HepG2 (cell line): ENCODE measurements at regions not wholly inside any gene's neighbourhood (a gene's known extent, or its start where the extent isn't known, plus 50 kb on each side); places are given as distances from the start of the nearest gene placed in this dataset.
"Not testable (repeated sequence)": the region's sequence is repeated elsewhere in the genome, so short reads cannot be mapped to it uniquely, and the experiment has no call there.

Experiments used
- CCAR2 ChIP-seq: fragments of 200-400 bp; formaldehyde crosslinking; optimal IDR thresholded peaks from 2 replicates; pipeline ENCODE3; 2018; ENCODE audit warnings: low read depth, mild to moderate bottlenecking, low read length, moderate library complexity
- CTCF ChIP-seq: sonication (generic); formaldehyde crosslinking; IDR thresholded peaks from 2 replicates; pipeline ENCODE4 v1.5.0; 2020; ENCODE audit warnings: mild to moderate bottlenecking, missing genetic modification reagents, moderate library complexity
- EP300 ChIP-seq, 3 experiments: sonication (generic) in 1 of 3; formaldehyde crosslinking in 1 of 3; IDR thresholded peaks; 2 replicates each; pipeline versions ENCODE4 v1.5.1 to v1.6.1; 2011 to 2020; ENCODE audit warnings: low read depth in 2 of 3, low read length in 2 of 3, borderline replicate concordance in 1 of 3, improper control_type of control experiment in 1 of 3, mild to moderate bottlenecking in 1 of 3, missing genetic modification reagents in 1 of 3, moderate library complexity in 1 of 3
- HNRNPK ChIP-seq: fragments of 200-400 bp; formaldehyde crosslinking; IDR thresholded peaks from 2 replicates; pipeline ENCODE4 v1.6.1; 2018; ENCODE audit warnings: low read length, low read depth, moderate library complexity, mild to moderate bottlenecking; ENCODE audit not compliant: poor library complexity, severe bottlenecking
- LRRFIP1 ChIP-seq: sonication (generic); formaldehyde crosslinking; conservative IDR thresholded peaks from 2 replicates; pipeline ENCODE4 v1.4.0; 2020; ENCODE audit warnings: missing genetic modification reagents
- MLXIP ChIP-seq: sonication (generic); formaldehyde crosslinking; IDR thresholded peaks from 2 replicates; pipeline ENCODE4 v1.9.0; 2021; ENCODE audit warnings: missing genetic modification reagents, borderline replicate concordance
- ZNF276 ChIP-seq: sonication (generic); formaldehyde crosslinking; IDR thresholded peaks from 2 replicates; pipeline ENCODE4 v1.4.0; 2020; ENCODE audit warnings: mild to moderate bottlenecking, low read depth, missing genetic modification reagents
- ZNF317 ChIP-seq: sonication (generic); formaldehyde crosslinking; IDR thresholded peaks from 2 replicates; pipeline ENCODE4 v1.5.0; 2020; ENCODE audit warnings: mild to moderate bottlenecking, missing genetic modification reagents
- ZNF607 ChIP-seq: sonication (generic); formaldehyde crosslinking; IDR thresholded peaks from 2 replicates; pipeline ENCODE4 v1.5.1; 2020; ENCODE audit warnings: missing genetic modification reagents, mild to moderate bottlenecking, borderline replicate concordance
- ZNF629 ChIP-seq: sonication (generic); formaldehyde crosslinking; conservative IDR thresholded peaks from 2 replicates; pipeline ENCODE4 v1.5.0; 2020; ENCODE audit warnings: missing genetic modification reagents
- ZNF780A ChIP-seq: sonication (generic); formaldehyde crosslinking; IDR thresholded peaks from 2 replicates; pipeline ENCODE4 v1.8.0; 2022; ENCODE audit warnings: mild to moderate bottlenecking, missing genetic modification reagents, moderate library complexity

- not testable (repeated sequence) for TF ChIP-seq CCAR2; ZNF276 (CRISPR knock-in tag); CTCF (CRISPR knock-in tag); ZNF780A; MLXIP (CRISPR knock-in tag); LRRFIP1; ZNF629 (CRISPR knock-in tag); ZNF607; ZNF317; HNRNPK; EP300 (IDR thresholded peaks at IDR 0.05; ENCODE audit: low read depth in 2 of 2, low read length in 2 of 2); EP300 (CRISPR knock-in tag; IDR thresholded peaks at IDR 0.05; ENCODE audit: borderline replicate concordance)
Measured at GRCh38 chr3:153058031-153058688, 103.9 kb upstream of the RAP2B start.
